Epithelial cell of prostate (primary cell): ENCODE measurements at regions not wholly inside any gene's neighbourhood (a gene's known extent, or its start where the extent isn't known, plus 50 kb on each side); places are given as distances from the start of the nearest gene placed in this dataset.

ENCODE experiments used
- DNase-seq: peaks from one replicate; pipeline ENCODE4 v3.0.0-alpha.2; 2011; ENCODE audit warnings: low read depth, low spot score
- H3K27ac ChIP-seq: fragments of 450-650 bp; 2 replicates; pipeline ENCODE4 v1.5.1; 2017; ENCODE audit warnings: mild to moderate bottlenecking

GRCh38 chr3:74303711-74304110 lies 310.7 kb downstream of the CNTN3 start:
- H3K27ac ChIP-seq = no peak overlapping the region
- no peak for DNase-seq

- DNase-seq = no peak
- H3K27ac ChIP-seq = no peak overlapping the region
Observed at GRCh38 chr3:74302969-74303368, 311.5 kb downstream of the CNTN3 start.

GRCh38 chr3:74302281-74302680 lies 312.2 kb downstream of the CNTN3 start:
- DNase-seq = no peak
- H3K27ac ChIP-seq = no peak overlapping the region

- no peak overlapping the region for H3K27ac ChIP-seq
- DNase-seq = no peak
Observed at GRCh38 chr3:74301056-74301455, 313.4 kb downstream of the CNTN3 start.

GRCh38 chr3:74295479-74295878 lies 319.0 kb downstream of the CNTN3 start:
- no peak overlapping the region for H3K27ac ChIP-seq
- DNase-seq = no peak

GRCh38 chr3:74288761-74289160 lies 325.7 kb downstream of the CNTN3 start:
- DNase-seq = no peak
- H3K27ac ChIP-seq = no peak overlapping the region

GRCh38 chr3:74287557-74287956 lies 326.9 kb downstream of the CNTN3 start:
- no peak for DNase-seq
- no peak overlapping the region for H3K27ac ChIP-seq

- no peak overlapping the region for H3K27ac ChIP-seq
- DNase-seq = no peak
Observed at GRCh38 chr3:74282202-74282601, 332.3 kb downstream of the CNTN3 start.

GRCh38 chr3:74281705-74282104 lies 332.8 kb downstream of the CNTN3 start:
- H3K27ac ChIP-seq = no peak overlapping the region
- DNase-seq = no peak

- no peak for DNase-seq
- no peak overlapping the region for H3K27ac ChIP-seq
Observed at GRCh38 chr3:74273555-74274402, 340.7 kb downstream of the CNTN3 start.

GRCh38 chr3:74273091-74273490 lies 341.4 kb downstream of the CNTN3 start:
- no peak for DNase-seq
- H3K27ac ChIP-seq = no peak overlapping the region

GRCh38 chr3:74271541-74271940 lies 342.9 kb downstream of the CNTN3 start:
- no peak for DNase-seq
- no peak overlapping the region for H3K27ac ChIP-seq

- no peak overlapping the region for H3K27ac ChIP-seq
Observed at GRCh38 chr3:74269689-74270088, 344.8 kb downstream of the CNTN3 start.

GRCh38 chr3:74268753-74269152 lies 345.7 kb downstream of the CNTN3 start:
- DNase-seq = no peak
- no peak overlapping the region for H3K27ac ChIP-seq

More at GRCh38 chr3:74269689-74270088, 344.8 kb downstream of the CNTN3 start:
- no peak for DNase-seq

- no peak overlapping the region for H3K27ac ChIP-seq
- DNase-seq = peak; percentile 6
Observed at GRCh38 chr3:74267588-74268184, 346.8 kb downstream of the CNTN3 start.

- H3K27ac ChIP-seq = no peak overlapping the region
- no peak for DNase-seq
Observed at GRCh38 chr3:74267131-74267530, 347.3 kb downstream of the CNTN3 start.

- no peak overlapping the region for H3K27ac ChIP-seq
- no peak for DNase-seq
Observed at GRCh38 chr3:74265069-74265468, 349.4 kb downstream of the CNTN3 start.

- H3K27ac ChIP-seq = no peak overlapping the region
- no peak for DNase-seq
Observed at GRCh38 chr3:74263031-74263430, 351.4 kb downstream of the CNTN3 start.

GRCh38 chr3:74233091-74233490 lies 381.4 kb downstream of the CNTN3 start:
- no peak for DNase-seq
- no peak overlapping the region for H3K27ac ChIP-seq

- H3K27ac ChIP-seq = no peak overlapping the region
- DNase-seq = no peak
Observed at GRCh38 chr3:74217467-74217866, 397.0 kb downstream of the CNTN3 start.

- H3K27ac ChIP-seq = no peak overlapping the region
- DNase-seq = no peak
Observed at GRCh38 chr3:74214286-74214685, 400.2 kb downstream of the CNTN3 start.

GRCh38 chr3:74210739-74211138 lies 403.7 kb downstream of the CNTN3 start:
- H3K27ac ChIP-seq = no peak overlapping the region
- DNase-seq = no peak
